ENCODE measurements at regions not wholly inside any gene's neighbourhood (a gene's known extent, or its start where the extent isn't known, plus 50 kb on each side); places are given as distances from the start of the nearest gene placed in this dataset.

- no peak for TF ChIP-seq CTCF (IDR thresholded peaks at IDR 0.05; ENCODE audit: low read depth, low read length, poor library complexity, severe bottlenecking)
- no peak for TF ChIP-seq EZH2phosphoT487 (IDR thresholded peaks at IDR 0.05; ENCODE audit: borderline replicate concordance, low read length)
These were observed 278.6 kb upstream of the AJAP1 start for GRCh38 chr1:4375812-4376211.

All from DOHH2 (cell line).